ENCODE measurements at regions not wholly inside any gene's neighbourhood (a gene's known extent, or its start where the extent isn't known, plus 50 kb on each side); places are given as distances from the start of the nearest gene placed in this dataset.

GRCh38 chr4:107552306-107552705 is 167.7 kb downstream of the PAPSS1 start:
- dilution Hi-C loops (cut with HindIII; ENCODE audit: low sequenced_read_pairs, unreplicated experiment) (no loop called here), in situ Hi-C loops (cut with MboI; ENCODE audit: low sequenced_read_pairs) (no loop called here), intact Hi-C loops (cut with micrococcal nuclease) (no loop called here)
- Histone ChIP-seq H3K79me1 (ENCODE audit: low read depth in 1 of 2, low read length in 2 of 2) (no peaks in the 10 kb centered on the region), H3K9me1 (ENCODE audit: insufficient read depth, low read length) (no peaks in the 10 kb centered on the region), H2AFZ (replicated peaks; ENCODE audit: low read length, poor library complexity) (no peak overlapping the region), H2AK9ac (replicated peaks; ENCODE audit: low read depth, low read length, poor library complexity) (no peak overlapping the region), H3K27ac (ENCODE audit: insufficient read depth, low read length) (no peak overlapping the region), H3K9ac (ENCODE audit: low read depth, low read length) (no peak overlapping the region), H2BK5ac (ENCODE audit: low read depth, low read length, poor library complexity, severe bottlenecking) (no peak overlapping the region), H4K91ac (ENCODE audit: insufficient read depth, low read depth, low read length) (no peak overlapping the region), H3K4ac (ENCODE audit: low read depth, low read length) (no peak overlapping the region), H4K5ac (ENCODE audit: low read depth, low read length) (no peak overlapping the region), H2BK20ac (ENCODE audit: low read depth, low read length) (no peak overlapping the region), H3K23ac (ENCODE audit: low read depth, low read length) (no peak overlapping the region), H3K14ac (replicated peaks; ENCODE audit: low read depth, low read length) (no peak overlapping the region), H3K4me1 (ENCODE audit: control insufficient read depth, insufficient read depth, low read length) (no peaks in the 10 kb centered on the region), H3K4me2 (ENCODE audit: low read depth, low read length) (no peak overlapping the region), H3K4me3 (ENCODE audit: insufficient read depth, low read depth, low read length) (no peak overlapping the region), H2BK120ac (ENCODE audit: low read depth, low read length) (no peak overlapping the region), H2AK5ac (ENCODE audit: low read depth, low read length) (no peak overlapping the region), H3K36me3 (ENCODE audit: control insufficient read depth, insufficient read depth, low read length) (no peaks in the 10 kb centered on the region), H2BK15ac (ENCODE audit: low read depth, low read length) (no peak overlapping the region), H3K56ac (ENCODE audit: extremely low read depth, insufficient read depth, low read length) (no peak overlapping the region), H3K9me3 (ENCODE audit: control insufficient read depth, insufficient read depth, low read length) (no peaks in the 10 kb centered on the region), H3K18ac (ENCODE audit: low read depth, low read length) (no peak overlapping the region), H4K20me1 (ENCODE audit: insufficient read depth, low read length) (no peaks in the 10 kb centered on the region), H3K27me3 (ENCODE audit: control insufficient read depth, insufficient read depth, low read length) (no peaks in the 10 kb centered on the region; the same call in 1 of the 2 replicates), H4K8ac (ENCODE audit: low read depth in 2 of 2, low read length in 2 of 2) (no peak overlapping the region)
- ChIA-PET CTCF (no interaction called here), POLR2A (ENCODE audit: unreplicated experiment) (no interaction called here)
- ATAC-seq (ENCODE audit: low read depth) (no peak), DNase-seq (no peak)
- BruUV-seq (replicated peaks): no TSS peak
- TF ChIP-seq FOS (IDR thresholded peaks at IDR 0.05; ENCODE audit: low read depth, low read length) (no peak), RCOR1 (IDR thresholded peaks at IDR 0.05; ENCODE audit: insufficient replicate concordance, low read length) (no peak), NFE2L2 (IDR thresholded peaks at IDR 0.05; ENCODE audit: low read depth, low read length) (no peak), MAZ (IDR thresholded peaks at IDR 0.05; ENCODE audit: borderline replicate concordance, low read depth, low read length) (no peak), POLR2A (IDR thresholded peaks at IDR 0.05; ENCODE audit: low read depth, low read length) (no peak), USF2 (IDR thresholded peaks at IDR 0.05; ENCODE audit: low read depth, low read length) (no peak), MXI1 (IDR thresholded peaks at IDR 0.05; ENCODE audit: borderline replicate concordance, low read depth, low read length) (no peak), BHLHE40 (IDR thresholded peaks at IDR 0.05; ENCODE audit: low read depth, low read length) (no peak), SMC3 (IDR thresholded peaks at IDR 0.05; ENCODE audit: low read depth, low read length) (no peak), RAD21 (IDR thresholded peaks at IDR 0.05; ENCODE audit: low read length) (no peak), ELK1 (IDR thresholded peaks at IDR 0.05; ENCODE audit: borderline replicate concordance, low read depth, low read length) (no peak), RFX5 (IDR thresholded peaks at IDR 0.05; ENCODE audit: low read depth, low read length) (no peak), CEBPB (IDR thresholded peaks at IDR 0.05; ENCODE audit: low read depth, low read length) (no peak), CTCF (conservative IDR thresholded peaks at IDR 0.05; ENCODE audit: low read depth, low read length) (no peak), MAFK (IDR thresholded peaks at IDR 0.05; ENCODE audit: low read depth, low read length) (no peak), CHD1 (IDR thresholded peaks at IDR 0.05; ENCODE audit: low read depth, low read length) (no peak)
- WGBS, 2 experiments (ENCODE audit: extremely low coverage in 2 of 2, insufficient read length in 1 of 2): no CpG with 5 or more reads among the region's 3 CpGs
